NCI-H2171 (cell line): ENCODE measurements at regions not wholly inside any gene's neighbourhood (a gene's known extent, or its start where the extent isn't known, plus 50 kb on each side); places are given as distances from the start of the nearest gene placed in this dataset.
"Not testable (repeated sequence)": the region's sequence is repeated elsewhere in the genome, so short reads cannot be mapped to it uniquely, and the experiment has no call there.

Experiments used
- DNase-seq: peaks from one replicate; lab custom pipeline; 2025; lab: John Stamatoyannopoulos, UW

GRCh38 chr4:121616449-121616848, 80.3 kb downstream of the ANXA5 start:
- DNase-seq: not testable (repeated sequence)

- no peak for DNase-seq
Observed at GRCh38 chr4:121614101-121614500, 82.7 kb downstream of the ANXA5 start.

GRCh38 chr4:121599049-121599448, 97.7 kb downstream of the ANXA5 start:
- DNase-seq: no peak

- DNase-seq: no peak
Observed at GRCh38 chr4:121597346-121597934, 99.3 kb downstream of the ANXA5 start.

- DNase-seq: no peak
Observed at GRCh38 chr4:121594796-121595526, 101.8 kb downstream of the ANXA5 start.

- no peak for DNase-seq
Observed at GRCh38 chr4:121593760-121594159, 103.0 kb downstream of the ANXA5 start.

GRCh38 chr4:121592257-121592656, 104.5 kb downstream of the ANXA5 start:
- DNase-seq: not testable (repeated sequence)

- no peak for DNase-seq
Observed at GRCh38 chr4:121584836-121585235, 111.9 kb downstream of the ANXA5 start.

GRCh38 chr4:121583396-121583795, 113.4 kb downstream of the ANXA5 start:
- no peak for DNase-seq

GRCh38 chr4:121582296-121582695, 114.5 kb downstream of the ANXA5 start:
- DNase-seq: no peak

- DNase-seq: not testable (repeated sequence)
Observed at GRCh38 chr4:121575392-121575791, 121.4 kb downstream of the ANXA5 start.

GRCh38 chr4:121574618-121575017, 122.2 kb downstream of the ANXA5 start:
- DNase-seq: no peak

- no peak for DNase-seq
Observed at GRCh38 chr4:121567748-121568147, 129.0 kb downstream of the ANXA5 start.

- no peak for DNase-seq
Observed at GRCh38 chr4:121564840-121565375, 131.9 kb downstream of the ANXA5 start.

GRCh38 chr4:121562811-121563210, 134.0 kb downstream of the ANXA5 start:
- no peak for DNase-seq

GRCh38 chr4:121555315-121556107, 141.3 kb downstream of the ANXA5 start:
- DNase-seq: no peak

GRCh38 chr4:121554382-121554781, 142.4 kb downstream of the ANXA5 start:
- no peak for DNase-seq

GRCh38 chr4:121551881-121552280, 144.9 kb downstream of the ANXA5 start:
- no peak for DNase-seq

GRCh38 chr4:121551271-121551670, 145.5 kb downstream of the ANXA5 start:
- DNase-seq: no peak

GRCh38 chr4:121541696-121542095, 155.1 kb downstream of the ANXA5 start:
- DNase-seq: no peak

GRCh38 chr4:121535351-121535750, 154.5 kb upstream of the QRFPR start:
- no peak for DNase-seq

GRCh38 chr4:121534187-121534586, 153.4 kb upstream of the QRFPR start:
- DNase-seq: no peak

GRCh38 chr4:121526509-121526908, 145.7 kb upstream of the QRFPR start:
- DNase-seq: no peak
